Germinal center (tissue), 1 donor: ENCODE measurements at regions not wholly inside any gene's neighbourhood (a gene's known extent, or its start where the extent isn't known, plus 50 kb on each side); places are given as distances from the start of the nearest gene placed in this dataset.
"Not testable (repeated sequence)": the region's sequence is repeated elsewhere in the genome, so short reads cannot be mapped to it uniquely, and the experiment has no call there.

Experiments used
- DNase-seq: peaks from one replicate; pipeline ENCODE4 v3.0.0; 2012; ENCODE audit warnings: mixed read lengths, low spot score

- DNase-seq, result no peak
These were observed 157.9 kb downstream of the UQCRFS1 start for GRCh38 chr19:29054886-29055675.

- no peak for DNase-seq
These were observed 164.1 kb downstream of the UQCRFS1 start for GRCh38 chr19:29048873-29049272.

- no peak for DNase-seq
These were observed 167.2 kb downstream of the UQCRFS1 start for GRCh38 chr19:29045679-29046254.

GRCh38 chr19:29044037-29044436 lies 168.9 kb downstream of the UQCRFS1 start:
- DNase-seq, result no peak

GRCh38 chr19:29042450-29042849 lies 170.5 kb downstream of the UQCRFS1 start:
- no peak for DNase-seq

GRCh38 chr19:29040951-29041350 lies 172.0 kb downstream of the UQCRFS1 start:
- DNase-seq, result no peak

- no peak for DNase-seq
These were observed 172.7 kb downstream of the UQCRFS1 start for GRCh38 chr19:29040292-29040691.

GRCh38 chr19:29039036-29039435 lies 173.9 kb downstream of the UQCRFS1 start:
- not testable (repeated sequence) for DNase-seq

- no peak for DNase-seq
These were observed 181.7 kb downstream of the UQCRFS1 start for GRCh38 chr19:29031216-29031615.

GRCh38 chr19:29029268-29029958 lies 183.5 kb downstream of the UQCRFS1 start:
- DNase-seq, result no peak

GRCh38 chr19:29022599-29022998 lies 190.4 kb downstream of the UQCRFS1 start:
- DNase-seq, result no peak

GRCh38 chr19:29022165-29022564 lies 190.8 kb downstream of the UQCRFS1 start:
- DNase-seq, result no peak

- DNase-seq, result no peak
These were observed 191.6 kb downstream of the UQCRFS1 start for GRCh38 chr19:29021232-29021916.

- no peak for DNase-seq
These were observed 193.5 kb downstream of the UQCRFS1 start for GRCh38 chr19:29019403-29019802.

GRCh38 chr19:29018542-29018941 lies 194.4 kb downstream of the UQCRFS1 start:
- DNase-seq, result no peak

GRCh38 chr19:29017788-29018187 lies 195.2 kb downstream of the UQCRFS1 start:
- no peak for DNase-seq

- no peak for DNase-seq
These were observed 195.8 kb downstream of the UQCRFS1 start for GRCh38 chr19:29016926-29017760.

GRCh38 chr19:29016353-29016752 lies 196.6 kb downstream of the UQCRFS1 start:
- DNase-seq, result no peak

GRCh38 chr19:29015569-29015968 lies 197.4 kb downstream of the UQCRFS1 start:
- DNase-seq, result no peak

GRCh38 chr19:29014857-29015436 lies 198.0 kb downstream of the UQCRFS1 start:
- DNase-seq, result no peak

GRCh38 chr19:29013988-29014387 lies 199.0 kb downstream of the UQCRFS1 start:
- no peak for DNase-seq
